Glomerular visceral epithelial cell (primary cell): ENCODE measurements at regions not wholly inside any gene's neighbourhood (a gene's known extent, or its start where the extent isn't known, plus 50 kb on each side); places are given as distances from the start of the nearest gene placed in this dataset.

ENCODE experiments used
- DNase-seq: peaks from one replicate; pipeline ENCODE4 v3.0.0-alpha.2; 2016; ENCODE audit errors: extremely low spot score

DNA sequence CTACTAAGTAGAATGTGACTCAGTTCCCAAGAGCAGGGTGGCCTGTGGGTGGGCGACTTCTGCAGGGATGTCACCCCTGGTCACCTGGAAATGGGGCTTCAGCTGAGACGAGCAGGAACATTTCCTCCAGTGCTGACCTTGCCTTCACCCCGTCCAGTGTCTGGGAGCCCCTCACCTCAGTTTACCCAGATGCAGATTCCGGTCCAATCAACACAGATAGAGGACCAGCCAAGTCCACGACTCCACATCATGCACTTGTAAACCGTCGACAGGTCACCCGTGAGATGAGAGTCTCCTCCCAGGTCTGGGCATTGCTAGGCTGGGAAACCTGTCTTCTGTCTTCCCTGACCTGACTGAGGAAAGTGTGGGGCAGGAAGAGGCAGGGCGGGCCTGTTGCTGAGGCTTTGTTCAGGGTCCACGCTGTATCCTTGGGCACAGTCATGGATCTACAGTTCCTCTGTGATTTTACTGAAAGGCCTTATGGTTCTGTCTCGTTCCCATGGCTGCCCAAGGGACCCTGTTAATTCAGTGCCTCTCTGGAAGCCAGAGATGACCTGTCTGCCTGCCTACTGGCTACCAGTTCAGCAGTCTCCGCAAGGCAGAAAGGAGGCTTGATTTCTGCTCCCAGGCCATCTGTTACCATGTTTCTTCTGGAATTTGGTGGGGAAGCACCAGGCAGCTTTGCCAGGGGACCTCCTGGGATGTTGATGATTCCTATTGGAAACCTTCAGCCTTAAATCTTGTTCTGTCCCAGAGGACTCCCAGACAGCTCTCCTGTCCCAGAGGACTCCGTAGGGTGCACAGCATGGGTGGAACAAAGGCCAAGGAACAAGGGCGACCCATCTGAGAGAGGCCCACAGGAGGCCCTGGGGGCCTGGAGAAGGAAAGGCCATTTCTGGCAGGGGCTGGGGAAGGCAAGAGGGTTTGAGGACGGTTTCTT lies 288.5 kb upstream of the RTL1 start:
- DNase-seq = no peak

DNA sequence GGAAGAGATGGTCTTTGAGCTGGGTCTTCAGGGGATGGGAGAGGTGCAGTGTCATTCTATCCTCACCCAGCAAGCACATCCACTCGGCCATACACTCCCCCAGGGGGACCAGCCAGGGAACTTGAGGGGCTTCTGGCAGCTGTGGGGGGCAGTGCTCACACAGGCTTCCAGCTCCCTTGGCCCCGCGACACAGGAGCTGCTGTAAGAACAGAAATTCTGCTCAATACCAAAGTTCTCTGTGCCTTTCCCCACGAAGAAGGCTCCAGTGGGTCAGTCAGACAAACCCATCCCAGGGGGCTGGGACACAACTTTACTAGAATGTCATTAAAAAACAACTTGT lies 289.1 kb upstream of the RTL1 start:
- DNase-seq = no peak

DNA sequence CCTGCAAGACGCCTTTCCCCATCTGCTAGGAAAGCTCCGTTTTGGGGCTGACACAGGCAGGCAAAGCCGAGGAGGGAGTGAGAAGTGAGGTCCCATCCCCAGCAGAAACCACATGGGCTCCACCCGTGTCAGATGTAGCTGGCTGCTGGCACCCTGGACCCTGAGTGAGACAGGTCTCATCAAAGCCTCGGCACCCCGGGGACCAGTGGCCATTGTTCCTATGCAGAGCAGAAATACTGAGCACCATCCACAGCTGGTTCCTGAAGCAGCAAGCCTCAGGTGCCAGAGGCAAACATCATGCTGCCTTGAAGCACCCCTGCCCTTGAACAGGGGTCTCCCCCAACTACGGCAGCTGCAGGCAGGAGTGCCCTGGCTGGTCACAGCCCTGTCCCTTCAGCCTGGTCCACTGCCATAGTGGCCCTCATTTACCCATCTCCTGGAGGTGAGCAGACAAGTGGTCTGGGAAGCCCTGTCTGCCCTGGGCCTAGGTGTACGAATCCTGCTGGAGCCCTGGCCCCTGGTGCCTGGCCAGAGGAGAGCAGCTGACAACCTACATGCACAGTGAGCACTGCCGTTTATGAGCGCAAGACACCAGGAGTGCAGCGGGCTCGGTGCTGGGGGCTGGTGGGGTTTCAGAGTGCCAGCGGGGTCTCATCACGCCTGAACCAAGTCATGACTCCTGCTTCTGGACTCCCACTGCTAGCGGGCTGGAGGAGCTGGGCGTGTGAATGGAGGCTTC lies 289.8 kb upstream of the RTL1 start:
- DNase-seq = no peak

DNA sequence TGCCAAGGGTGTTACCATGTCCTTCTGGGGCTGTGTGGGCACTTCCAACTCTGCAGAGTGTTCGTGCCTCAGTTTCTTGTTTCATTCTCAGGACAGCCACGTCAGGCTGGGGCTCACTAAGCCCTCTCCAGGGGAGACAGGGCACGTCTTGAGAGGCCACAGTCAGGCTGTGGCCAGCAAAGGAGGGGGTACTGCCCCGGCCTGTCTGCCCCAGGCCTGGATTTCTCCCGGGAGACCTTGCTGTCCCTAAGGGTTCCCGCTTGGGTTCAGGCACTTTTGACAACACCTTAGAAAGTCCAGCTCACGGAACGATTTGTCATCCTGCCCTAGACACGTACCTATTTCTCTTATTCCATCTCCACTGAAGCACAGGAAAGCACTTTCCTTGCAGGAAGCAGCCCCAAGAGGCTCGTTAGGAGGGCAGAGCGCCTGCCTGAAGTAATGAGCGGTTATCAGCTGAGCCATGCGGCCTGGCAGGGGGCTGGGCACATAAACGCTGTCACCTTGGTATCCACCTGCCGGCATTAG lies 290.4 kb upstream of the RTL1 start:
- DNase-seq = no peak

DNA sequence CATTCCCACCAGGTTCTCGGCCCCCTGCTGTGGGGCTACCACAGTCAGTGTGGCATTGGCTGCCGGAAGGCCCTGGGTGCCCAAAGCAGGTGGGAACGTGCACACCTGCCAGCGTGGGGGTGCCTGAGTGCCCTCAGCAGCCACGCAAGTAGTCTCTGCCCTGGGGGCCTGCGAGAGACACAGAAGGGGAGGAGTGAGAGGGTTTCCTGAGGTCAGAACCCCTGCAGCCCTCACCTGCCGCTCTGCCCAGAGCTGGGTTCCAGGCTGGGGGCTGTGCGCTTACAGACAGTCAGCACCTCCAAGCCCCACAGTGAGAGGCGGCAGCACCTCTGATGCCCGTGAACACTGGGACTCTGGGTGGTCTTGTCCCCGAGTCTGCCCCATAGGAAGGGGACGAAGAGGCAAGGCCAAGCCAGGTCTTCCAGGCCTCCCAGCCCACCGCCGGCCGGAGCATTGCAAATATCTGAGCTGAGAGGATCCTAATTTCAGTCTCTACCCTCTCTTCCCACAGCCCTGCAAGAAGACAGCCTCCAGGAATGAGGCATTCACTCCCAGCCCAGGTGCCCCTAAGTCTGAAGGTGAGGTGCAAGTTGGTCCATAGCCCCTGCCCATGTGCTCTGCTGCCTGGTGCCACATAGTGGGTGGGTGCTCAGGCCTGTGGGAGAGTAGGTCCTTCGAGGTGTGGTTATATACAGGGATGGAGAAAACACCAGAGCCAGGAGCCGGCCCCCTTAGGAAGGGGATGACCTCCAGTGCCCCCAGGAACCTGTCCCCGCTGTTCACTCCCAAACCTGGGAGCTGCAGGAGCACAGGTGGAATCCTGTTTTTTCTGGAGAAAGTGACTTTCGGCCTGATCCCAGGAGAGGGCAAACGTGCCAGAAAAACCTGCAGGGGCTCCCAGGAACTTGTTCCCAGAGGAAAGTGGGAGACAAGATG lies 291.1 kb upstream of the RTL1 start:
- no peak for DNase-seq

DNA sequence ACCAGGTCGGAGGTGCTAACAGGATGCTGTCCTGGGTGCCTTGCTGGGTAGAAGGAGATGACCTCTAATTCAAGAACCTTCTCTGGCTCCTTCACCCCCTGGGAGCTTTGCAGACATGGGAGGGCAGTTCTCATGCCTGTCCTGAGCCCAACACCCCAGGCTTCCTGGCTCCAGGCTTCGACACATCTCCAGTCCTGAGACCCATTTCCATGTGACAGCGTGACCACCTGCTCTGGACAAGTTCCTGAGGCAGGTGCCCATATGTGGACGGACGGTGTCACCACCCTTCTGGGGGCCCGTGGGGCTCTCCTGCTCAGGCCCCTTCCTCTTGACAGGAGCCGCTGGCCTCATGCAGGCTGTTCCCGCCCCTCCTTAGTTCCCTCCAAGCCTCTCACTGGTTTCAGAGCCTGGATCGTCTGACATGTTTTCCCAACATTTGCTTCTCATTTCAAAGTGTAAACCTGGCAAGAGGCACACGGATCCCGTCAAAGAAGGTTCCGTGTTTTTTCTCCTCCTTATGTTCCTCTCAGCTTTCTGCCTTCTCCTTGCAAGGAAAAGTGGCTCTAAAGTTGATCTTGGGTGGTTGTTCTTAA lies 291.9 kb upstream of the RTL1 start:
- DNase-seq = no peak

DNA sequence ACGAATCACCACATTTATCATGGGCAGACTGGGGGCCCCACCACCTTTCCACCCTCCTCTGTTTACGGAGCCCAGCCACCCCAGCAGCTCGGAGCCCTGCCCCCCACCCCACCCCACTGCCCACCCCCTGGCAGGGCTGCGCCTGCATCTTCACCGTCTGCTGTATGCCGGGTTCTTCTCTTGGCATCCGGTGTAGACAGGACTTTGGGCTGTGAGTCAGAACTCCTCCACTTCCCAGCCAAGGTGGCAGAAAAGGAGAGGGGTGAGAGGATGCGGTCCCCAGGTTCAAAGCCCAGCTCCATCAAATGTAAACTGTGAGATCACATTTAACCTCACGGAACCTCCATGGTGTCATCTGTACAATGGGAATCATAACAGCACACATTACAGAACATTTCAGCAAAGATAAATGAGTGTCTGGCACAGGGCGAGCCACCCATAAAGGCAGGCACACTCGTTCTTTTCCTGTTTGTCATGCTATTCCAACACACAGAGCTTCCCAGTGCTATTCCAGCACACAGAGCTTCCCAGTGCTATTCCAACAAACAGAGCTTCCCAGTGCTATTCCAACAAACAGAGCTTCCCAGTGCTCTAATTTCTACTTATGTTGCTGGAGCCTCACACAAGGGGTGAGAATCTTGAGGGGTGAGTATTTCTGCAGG lies 292.7 kb upstream of the RTL1 start:
- DNase-seq = no peak

DNA sequence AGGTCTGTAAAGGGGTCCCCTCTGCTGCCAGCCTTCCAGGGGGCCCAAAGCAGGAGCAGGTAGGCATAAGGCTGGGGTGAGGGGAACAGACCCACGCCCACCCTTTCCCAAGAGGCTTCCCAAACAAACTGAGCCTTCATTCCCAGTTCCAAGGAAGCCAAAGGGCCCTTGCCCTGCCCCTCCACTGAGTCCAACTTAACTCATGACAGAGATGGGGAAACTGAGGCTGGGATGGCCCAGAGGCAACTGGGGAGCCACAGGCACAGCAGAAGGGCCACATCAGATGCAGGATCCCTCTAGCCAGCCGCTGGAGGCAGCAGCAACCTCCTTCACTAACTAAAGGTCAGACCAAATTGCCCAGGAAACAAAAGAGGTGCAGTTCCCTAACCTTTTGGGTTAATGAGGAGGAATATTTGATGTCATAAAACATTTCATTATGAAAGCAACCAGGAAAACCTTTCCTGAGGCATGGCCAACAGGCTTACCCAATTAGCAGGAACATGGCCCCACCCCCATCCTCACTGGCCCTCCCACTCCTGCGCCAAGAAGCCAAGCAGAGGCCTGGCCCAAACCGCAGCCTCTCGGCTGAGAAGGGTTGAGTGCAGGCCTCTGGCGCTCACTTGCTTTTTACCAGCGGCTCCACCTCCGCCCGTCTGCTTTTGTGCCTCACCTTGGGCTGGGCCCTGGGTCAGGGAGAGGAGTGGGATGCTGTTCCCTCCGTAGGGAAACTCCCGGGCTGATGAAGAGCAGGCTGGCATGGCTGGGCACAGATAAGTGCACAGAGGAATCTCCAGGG lies 293.5 kb upstream of the RTL1 start:
- no peak for DNase-seq

DNA sequence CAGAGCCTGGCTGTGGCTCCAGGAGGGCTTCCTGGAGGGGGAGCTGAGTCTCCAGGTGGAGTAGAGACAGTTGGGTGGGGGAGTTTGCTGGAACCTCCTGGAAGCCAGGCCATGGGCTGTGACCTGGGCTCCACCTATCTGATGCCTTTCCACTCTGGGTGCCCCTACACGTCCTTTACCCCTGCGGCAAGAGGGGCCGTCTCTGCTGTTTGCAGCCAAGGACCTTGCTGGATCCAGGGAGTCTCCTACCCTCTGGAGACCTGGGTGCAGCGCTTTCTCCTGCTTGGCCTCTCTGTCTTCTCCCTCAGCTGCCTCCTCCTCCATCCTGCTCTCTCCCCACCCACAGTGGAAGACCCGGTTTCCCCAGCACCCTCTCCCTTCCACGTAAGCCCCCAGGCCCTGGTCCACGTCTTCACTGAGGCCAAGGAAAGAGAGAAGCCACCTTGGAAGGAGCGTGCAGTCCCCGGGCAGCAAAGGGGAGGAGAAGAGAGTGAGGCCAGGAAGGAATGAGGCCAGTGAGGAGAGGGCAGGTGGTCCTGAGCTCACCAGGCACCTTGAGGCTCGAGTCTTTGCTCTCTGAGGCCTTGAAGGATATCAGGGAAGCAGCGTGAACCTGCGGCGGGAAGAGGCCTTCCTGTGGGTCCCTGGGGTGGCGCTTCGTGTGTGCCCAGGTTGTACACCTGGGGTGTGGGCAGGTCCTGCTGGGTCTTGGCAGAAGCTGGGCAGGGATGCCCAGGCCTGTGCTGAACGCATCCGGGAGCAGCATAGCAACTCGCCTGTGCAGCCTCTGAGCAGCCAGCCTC lies 294.3 kb upstream of the RTL1 start:
- no peak for DNase-seq

DNA sequence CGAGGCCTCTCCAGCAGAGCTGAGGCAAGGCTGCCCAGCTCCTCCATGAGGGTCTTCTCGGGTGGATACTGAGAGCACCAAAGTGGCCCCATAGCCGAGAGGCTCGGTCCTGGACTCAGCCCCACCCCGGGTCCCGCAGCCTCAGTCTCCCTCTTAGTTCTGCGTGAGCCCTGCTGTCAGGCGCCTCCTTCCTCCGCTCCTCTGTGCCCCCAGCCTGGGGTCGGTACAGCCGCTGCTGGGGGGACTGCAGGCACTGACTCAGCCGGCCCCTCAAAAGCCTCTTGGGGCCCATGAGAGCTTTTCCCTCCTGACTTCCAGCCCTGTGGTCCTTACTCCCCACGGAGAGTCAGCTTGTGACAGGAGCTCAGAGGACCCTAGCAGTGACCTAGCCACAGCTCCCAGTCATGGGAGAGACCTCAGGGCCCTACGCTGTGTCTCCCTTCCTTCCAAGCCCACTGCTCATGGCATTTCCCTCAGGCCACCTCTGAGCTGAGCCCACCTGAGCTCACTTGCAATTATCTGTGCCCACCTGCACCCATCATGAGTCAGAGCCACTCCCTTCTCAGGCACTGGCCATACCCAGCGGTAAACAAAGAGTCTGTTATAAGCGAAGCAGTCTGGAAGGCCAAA lies 295.0 kb upstream of the RTL1 start:
- no peak for DNase-seq

DNA sequence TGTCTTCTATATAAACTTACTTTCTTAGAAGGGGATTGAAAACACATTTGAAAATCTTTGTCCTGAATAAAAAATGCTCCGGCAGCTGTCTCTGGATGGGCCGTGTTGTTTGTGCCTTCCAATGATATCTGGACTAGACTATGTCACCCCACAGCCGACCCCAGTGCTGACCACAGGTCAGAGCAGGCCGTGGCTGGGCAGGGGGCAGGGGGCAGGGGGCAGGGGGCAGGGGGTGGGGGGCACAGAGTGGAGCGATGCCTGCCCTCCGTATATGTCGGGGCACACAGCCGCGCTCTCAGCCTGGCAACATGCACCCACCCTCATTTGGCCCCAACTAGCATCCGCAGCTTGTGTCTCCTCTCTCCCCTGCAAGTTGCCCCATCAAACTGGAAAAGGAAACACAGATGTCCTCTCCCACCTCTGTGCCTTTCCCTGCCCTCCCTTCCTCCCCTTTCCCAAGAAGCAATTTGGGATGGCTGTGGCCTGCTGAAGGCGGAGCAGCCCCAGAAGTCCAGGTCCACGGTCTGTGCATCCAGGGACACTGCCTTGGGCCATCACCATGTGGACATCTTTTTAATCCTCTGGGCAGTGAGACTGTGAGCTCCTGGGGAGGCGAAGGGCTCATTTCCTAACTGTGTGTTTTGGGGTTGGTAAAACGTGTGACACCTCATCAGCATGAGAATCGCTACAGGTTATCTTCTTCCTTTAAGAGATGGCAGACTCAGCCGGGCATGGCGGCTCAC lies 295.7 kb upstream of the RTL1 start:
- no peak for DNase-seq

DNA sequence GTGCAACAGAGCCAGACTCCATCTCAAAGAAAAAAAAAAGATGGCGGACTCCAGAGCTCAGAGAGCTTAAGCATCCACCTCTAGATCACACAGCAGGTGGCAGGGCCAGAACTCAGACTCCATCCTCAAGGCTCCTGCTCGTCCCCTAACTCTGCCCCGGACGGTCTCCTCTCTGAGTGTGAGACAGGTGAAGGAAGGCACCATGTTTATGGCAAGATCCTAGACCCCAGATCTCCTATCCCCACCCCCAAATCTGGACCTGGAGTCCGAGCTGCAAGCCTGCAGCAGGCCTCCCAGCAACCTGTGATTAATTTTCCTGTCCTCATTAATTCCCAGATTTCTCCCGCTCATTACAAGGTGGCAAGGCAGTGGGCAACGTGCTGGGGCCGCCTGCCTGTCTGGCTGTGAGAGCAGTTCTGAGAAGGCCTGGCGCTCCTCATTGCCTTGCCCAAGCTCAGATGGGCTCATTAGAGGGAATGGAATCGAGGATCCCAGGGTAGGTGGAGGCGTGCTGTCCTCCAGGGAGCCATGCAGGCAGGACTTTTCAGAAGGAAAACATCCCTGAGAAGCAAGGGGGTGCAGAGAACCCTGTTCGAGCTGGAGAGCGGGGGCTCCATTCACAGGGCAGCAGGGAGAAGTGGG lies 296.6 kb upstream of the RTL1 start:
- DNase-seq = no peak

DNA sequence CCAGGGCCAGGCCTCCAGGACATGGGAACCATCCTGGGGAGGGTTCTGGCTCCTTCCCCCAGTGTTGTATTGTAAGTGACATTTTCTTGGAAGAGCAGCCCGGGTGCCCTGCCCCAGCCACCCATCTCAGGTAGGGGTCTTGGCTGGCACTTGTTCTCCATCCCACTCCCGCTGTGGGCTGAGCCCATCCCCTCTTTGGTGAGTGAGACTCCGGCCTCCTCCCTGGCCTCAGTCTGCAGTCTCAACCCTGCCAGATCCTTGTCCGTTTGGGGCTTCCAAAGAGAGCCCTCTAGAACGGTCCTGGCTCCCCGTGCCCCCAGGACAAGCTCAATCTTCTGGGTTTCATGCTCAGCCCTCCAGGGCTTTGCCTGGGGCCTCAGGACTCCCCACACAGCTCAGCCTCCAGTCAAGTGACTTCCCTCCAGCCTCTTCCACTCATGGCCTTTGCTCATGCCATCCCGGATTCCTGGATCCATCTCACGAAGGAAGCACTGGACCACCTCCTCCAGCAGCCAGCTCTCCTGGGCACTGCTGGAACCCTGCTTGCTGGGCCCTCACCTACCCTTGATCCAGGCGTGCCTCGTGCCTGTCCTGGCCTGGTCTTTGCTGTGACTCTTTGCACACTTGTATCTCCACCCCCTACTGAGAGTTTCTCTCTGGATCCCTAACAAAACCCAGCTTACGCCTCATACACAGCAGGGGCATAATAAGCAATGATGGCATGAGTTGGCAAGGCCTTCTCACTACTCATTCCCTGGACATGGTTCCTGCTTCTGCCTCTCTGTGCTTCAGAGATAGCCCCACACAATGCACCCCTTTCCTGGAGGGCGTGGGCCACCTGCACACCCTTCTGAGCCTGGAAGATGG lies 297.4 kb upstream of the RTL1 start:
- no peak for DNase-seq

DNA sequence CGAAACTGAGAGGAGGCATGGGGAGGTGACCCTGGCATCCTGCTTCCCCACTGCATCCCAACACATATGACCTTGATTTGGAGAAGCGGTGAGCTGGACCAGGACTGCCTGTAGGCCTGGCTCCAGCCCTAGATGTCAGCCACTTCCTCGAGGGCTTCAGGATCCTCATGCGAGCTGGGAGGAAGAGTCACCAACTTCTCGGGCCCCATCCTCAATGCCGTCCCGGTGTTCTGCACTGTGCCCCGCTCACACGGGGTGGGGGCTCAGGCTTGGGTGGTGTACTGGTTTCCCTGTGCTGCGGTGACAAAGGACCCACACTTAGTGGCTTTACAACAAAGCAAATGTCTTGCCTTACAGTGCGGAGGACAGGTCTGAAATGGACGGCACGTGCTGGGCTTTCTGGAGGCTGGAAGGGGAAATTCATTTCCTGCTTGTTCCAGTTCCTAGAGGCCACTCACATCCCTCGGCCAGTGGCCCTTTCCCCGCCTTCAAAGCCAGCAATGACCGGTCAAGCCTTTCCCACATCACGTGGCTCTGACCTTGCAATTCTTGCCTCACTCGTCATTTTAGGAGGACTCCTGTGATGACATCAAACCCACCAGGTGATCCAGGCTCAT lies 298.1 kb upstream of the RTL1 start:
- DNase-seq = no peak

DNA sequence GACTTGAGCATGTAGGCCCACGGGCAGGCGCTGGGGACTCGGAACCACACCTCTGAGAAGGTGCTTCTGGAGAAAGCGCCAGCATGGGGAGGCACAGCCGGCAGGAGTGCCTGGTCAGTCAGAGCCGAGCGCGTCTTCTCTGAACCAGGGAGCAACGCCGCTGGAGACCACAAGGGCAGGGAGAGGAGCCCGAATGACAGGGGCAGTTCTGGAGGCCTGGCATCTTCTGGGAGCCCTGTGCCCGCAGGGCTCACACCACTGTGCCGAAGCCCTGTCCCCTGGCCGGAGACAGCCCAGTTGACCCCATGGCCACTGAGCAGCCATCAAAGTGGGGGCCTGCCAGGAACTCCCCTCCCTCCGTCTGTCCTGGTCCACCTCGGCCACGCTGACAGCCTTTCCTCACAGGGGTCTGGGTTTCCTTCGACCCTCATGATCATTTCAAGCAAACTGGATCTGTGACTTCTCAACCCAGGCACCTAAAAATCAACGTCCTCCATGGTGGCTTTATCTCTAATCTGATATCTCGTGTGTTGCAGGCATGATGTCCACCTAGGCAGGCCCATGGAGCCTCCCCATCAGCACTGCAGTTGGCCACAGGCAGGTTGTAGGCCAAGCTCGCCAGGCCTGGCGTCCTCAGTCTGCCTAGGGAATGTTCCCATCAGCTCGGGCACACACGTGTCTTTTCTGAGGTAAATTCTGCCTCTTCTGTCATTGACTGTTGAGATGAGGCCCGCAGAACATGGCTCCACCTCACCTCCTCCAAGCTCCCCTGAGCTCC lies 299.3 kb upstream of the RTL1 start:
- DNase-seq = no peak
